Glutamatergic neuron (in vitro differentiated cells): ENCODE measurements at regions not wholly inside any gene's neighbourhood (a gene's known extent, or its start where the extent isn't known, plus 50 kb on each side); places are given as distances from the start of the nearest gene placed in this dataset.

Experiments
- DNase-seq: peaks from one replicate; pipeline ENCODE4 v3.0.0; 2022
- H3K27ac Mint-ChIP-seq: one replicate; pipeline ENCODE4 v1.8.0; 2020; ENCODE audit warnings: mild to moderate bottlenecking, mixed read lengths, inconsistent platforms; ENCODE audit not compliant: unreplicated experiment
- H3K27me3 Mint-ChIP-seq: one replicate; pipeline ENCODE4 v1.8.0; 2020; ENCODE audit warnings: mild to moderate bottlenecking, moderate library complexity, mixed read lengths, inconsistent platforms; ENCODE audit not compliant: unreplicated experiment
- H3K36me3 Mint-ChIP-seq: one replicate; pipeline ENCODE4 v1.8.0; 2020; ENCODE audit warnings: mild to moderate bottlenecking, mixed read lengths, inconsistent platforms; ENCODE audit not compliant: unreplicated experiment
- H3K4me1 Mint-ChIP-seq: one replicate; pipeline ENCODE4 v1.8.0; 2020; ENCODE audit warnings: mild to moderate bottlenecking, low read depth, mixed read lengths, inconsistent platforms; ENCODE audit not compliant: unreplicated experiment
- H3K4me3 Mint-ChIP-seq: one replicate; pipeline ENCODE4 v1.8.0; 2020; ENCODE audit warnings: mild to moderate bottlenecking, mixed read lengths, inconsistent platforms; ENCODE audit not compliant: unreplicated experiment
- H3K9me3 Mint-ChIP-seq: one replicate; pipeline ENCODE4 v1.8.0; 2020; ENCODE audit warnings: mild to moderate bottlenecking, moderate library complexity, mixed read lengths, inconsistent platforms; ENCODE audit not compliant: unreplicated experiment
- CTCF ChIP-seq: fragments of 200-600 bp; sonication (generic); IDR thresholded peaks from one replicate; pipeline ENCODE4 v1.5.0; 2021; ENCODE audit not compliant: partially characterized antibody, unreplicated experiment

- DNase-seq, result no peak
- peaks cover 5% of the 10 kb centered on the region for H3K27me3 Mint-ChIP-seq
- H3K9me3 Mint-ChIP-seq, result peaks cover 15% of the 10 kb centered on the region
- H3K36me3 Mint-ChIP-seq, result peaks cover 8% of the 10 kb centered on the region
- H3K4me3 Mint-ChIP-seq, result no peak overlapping the region
- no peak overlapping the region for H3K27ac Mint-ChIP-seq
- H3K4me1 Mint-ChIP-seq, result peaks cover 2% of the 10 kb centered on the region
- TF ChIP-seq CTCF, result no peak
These were observed 56.3 kb upstream of the AFDN start for GRCh38 chr6:167770291-167770955.

GRCh38 chr6:167774881-167775280, 51.8 kb upstream of the AFDN start:
- no peaks in the 10 kb centered on the region for H3K36me3 Mint-ChIP-seq
- H3K4me3 Mint-ChIP-seq, result no peak overlapping the region
- no peak overlapping the region for H3K27ac Mint-ChIP-seq
- DNase-seq, result no peak
- H3K9me3 Mint-ChIP-seq, result peaks cover 8% of the 10 kb centered on the region
- H3K27me3 Mint-ChIP-seq, result peaks cover 5% of the 10 kb centered on the region
- no peak for TF ChIP-seq CTCF
- H3K4me1 Mint-ChIP-seq, result no peaks in the 10 kb centered on the region

GRCh38 chr6:167776906-167777627, 49.6 kb upstream of the AFDN start:
- no peak for DNase-seq

More at GRCh38 chr6:167776906-167777627, 49.6 kb upstream of the AFDN start:
- Mint-ChIP-seq H3K9me3 (peaks cover 2% of the 10 kb centered on the region), H3K4me3 (no peak overlapping the region), H3K36me3 (no peaks in the 10 kb centered on the region), H3K27me3 (peaks cover 3% of the 10 kb centered on the region), H3K4me1 (peaks cover 3% of the 10 kb centered on the region), H3K27ac (no peak overlapping the region)
- no peak for TF ChIP-seq CTCF
